GM10248 (cell line): ENCODE measurements at regions not wholly inside any gene's neighbourhood (a gene's known extent, or its start where the extent isn't known, plus 50 kb on each side); places are given as distances from the start of the nearest gene placed in this dataset.

Experiments used
- CTCF ChIA-PET: fragments of 300-600 bp; sonication (Branson Sonifier 250); formaldehyde crosslinking; extraction: SDS; loops from one replicate; lab custom pipeline; 2021; ENCODE audit warnings: antibody characterized with exemption; lab: Yijun Ruan, JAX
- POLR2A ChIA-PET: fragments of 350-650 bp; sonication (Branson Sonifier 250); formaldehyde crosslinking; extraction: SDS; loops from one replicate; lab custom pipeline; 2020; ENCODE audit warnings: antibody characterized with exemption; lab: Yijun Ruan, JAX
- DNase-seq: peaks from one replicate; pipeline ENCODE4 v3.0.0; 2012; ENCODE audit errors: extremely low spot score
- TF ChIP-seq, protein P1 (sequence below): IDR thresholded peaks from 2 replicates; pipeline ENCODE4 v1.5.1; 2012; ENCODE audit warnings: mild to moderate bottlenecking, low read depth; ENCODE audit errors: extremely low read depth, missing control alignments, control extremely low read depth

DNA sequence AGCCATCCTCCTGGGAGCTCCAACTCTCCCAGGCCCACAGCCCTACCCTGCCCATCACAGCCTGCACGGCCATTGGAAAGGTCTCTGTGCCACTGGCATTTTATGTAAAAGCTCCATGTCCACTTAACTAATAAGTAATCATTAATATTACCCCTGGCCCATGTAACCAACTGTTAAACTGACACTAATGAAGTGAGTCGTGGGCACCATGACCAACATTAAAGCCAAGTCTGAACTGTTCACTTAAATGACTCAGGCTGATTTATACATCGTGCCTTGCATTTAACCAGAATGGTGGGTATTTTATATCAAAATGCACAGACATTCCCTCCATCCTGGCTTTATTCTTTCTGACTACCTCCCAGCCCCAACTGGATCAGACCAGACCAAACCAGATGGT is 229.3 kb downstream of the SOX9 start:
- POLR2A ChIA-PET, result no interaction called here
- CTCF ChIA-PET, result interaction anchor here (1.1 kb wide), 1 partner anchor 8 kb away, joined by 3 read pairs; no protein-coding TSS in a partner anchor
- DNase-seq, result no peak
- TF ChIP-seq, protein P1, sequence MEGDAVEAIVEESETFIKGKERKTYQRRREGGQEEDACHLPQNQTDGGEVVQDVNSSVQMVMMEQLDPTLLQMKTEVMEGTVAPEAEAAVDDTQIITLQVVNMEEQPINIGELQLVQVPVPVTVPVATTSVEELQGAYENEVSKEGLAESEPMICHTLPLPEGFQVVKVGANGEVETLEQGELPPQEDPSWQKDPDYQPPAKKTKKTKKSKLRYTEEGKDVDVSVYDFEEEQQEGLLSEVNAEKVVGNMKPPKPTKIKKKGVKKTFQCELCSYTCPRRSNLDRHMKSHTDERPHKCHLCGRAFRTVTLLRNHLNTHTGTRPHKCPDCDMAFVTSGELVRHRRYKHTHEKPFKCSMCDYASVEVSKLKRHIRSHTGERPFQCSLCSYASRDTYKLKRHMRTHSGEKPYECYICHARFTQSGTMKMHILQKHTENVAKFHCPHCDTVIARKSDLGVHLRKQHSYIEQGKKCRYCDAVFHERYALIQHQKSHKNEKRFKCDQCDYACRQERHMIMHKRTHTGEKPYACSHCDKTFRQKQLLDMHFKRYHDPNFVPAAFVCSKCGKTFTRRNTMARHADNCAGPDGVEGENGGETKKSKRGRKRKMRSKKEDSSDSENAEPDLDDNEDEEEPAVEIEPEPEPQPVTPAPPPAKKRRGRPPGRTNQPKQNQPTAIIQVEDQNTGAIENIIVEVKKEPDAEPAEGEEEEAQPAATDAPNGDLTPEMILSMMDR, result no peak

DNA sequence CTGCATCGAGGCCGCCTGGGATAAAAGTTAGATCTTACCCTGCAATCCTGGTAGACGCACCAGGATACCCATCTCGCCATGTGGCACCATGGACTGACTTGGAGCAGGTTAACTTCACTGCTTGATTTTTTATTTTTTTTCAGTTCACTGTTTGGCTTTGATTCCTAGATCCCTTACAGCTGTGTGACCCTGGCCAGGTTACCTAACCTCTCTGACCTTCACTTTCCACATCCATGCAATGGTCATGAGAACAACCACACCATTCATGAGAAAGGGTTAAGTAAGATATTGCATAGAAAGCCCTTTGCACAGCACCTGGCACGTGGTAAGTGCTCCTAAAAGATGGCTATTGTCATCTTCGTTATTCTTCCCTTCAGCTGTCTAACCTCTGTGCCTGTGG is 230.5 kb downstream of the SOX9 start:
- ChIA-PET POLR2A (no interaction called here), CTCF (no interaction called here)
- DNase-seq, result no peak
- TF ChIP-seq, protein P1, result no peak

DNA sequence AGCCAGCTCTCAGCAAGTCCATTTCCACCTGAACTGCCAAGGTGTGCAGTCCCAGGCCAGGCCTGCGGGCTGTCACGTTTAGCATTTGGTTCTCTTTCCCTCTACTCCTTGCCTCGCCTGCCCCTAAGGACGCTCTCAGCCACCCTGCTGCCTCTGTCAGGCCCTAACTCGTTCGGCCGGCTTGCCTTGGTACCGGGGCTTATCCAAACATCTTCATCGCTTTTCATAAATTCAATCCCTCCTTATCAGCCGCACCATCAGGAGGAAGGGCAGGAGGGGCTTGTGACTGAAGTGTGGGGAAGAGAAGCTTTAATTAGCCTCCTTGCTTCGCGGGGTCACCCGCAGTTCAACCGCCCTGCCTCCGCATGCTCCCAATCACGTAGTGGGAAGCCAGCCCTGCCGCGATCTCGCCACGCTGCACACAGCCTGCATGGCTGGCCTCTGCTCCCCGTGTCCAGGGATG is 231.1 kb downstream of the SOX9 start:
- POLR2A ChIA-PET, result no interaction called here
- CTCF ChIA-PET, result no interaction called here
- TF ChIP-seq, protein P1, result no peak
- no peak for DNase-seq

DNA sequence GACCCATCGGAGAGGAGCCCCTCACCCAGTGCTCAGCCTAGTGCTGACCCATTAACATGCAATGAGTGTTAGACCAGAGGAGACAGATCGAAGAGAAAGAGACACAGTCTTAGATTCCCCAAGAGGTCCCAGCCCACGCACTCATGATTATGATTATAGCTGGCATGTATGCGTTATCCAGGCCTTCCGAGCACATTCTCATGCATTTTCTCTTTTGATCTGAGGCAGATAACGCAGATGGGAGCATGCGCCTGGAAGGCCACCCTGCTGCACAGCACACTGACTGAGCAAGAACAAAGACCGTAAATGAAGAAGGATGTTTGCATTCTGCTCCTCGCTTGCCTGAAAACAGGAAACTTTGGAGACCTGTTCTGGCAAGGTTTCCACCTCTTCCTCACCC is 232.7 kb downstream of the SOX9 start:
- TF ChIP-seq, protein P1, result no peak
- CTCF ChIA-PET, result no interaction called here
- no peak for DNase-seq
- POLR2A ChIA-PET, result no interaction called here

DNA sequence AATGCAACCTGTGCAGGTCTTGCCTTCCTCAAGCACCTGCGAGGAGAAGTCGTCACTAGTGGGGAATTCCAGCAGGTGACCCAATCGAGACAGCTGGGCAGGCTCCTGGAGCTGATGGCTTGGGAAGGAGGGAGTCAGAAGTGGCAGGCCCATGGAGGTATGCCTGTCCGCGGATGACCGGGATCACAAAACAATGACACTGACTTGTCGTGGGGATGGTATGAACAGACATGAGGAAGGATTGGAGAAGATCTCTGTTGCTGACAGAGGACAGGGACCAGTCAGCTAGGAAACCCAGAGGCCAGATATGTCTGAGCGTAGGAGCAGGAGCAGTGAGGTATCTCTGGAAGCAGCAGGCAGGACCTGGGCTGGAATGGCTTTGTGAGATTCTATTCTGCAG is 233.3 kb downstream of the SOX9 start:
- TF ChIP-seq, protein P1, result no peak
- ChIA-PET CTCF (no interaction called here), POLR2A (no interaction called here)
- DNase-seq, result no peak

DNA sequence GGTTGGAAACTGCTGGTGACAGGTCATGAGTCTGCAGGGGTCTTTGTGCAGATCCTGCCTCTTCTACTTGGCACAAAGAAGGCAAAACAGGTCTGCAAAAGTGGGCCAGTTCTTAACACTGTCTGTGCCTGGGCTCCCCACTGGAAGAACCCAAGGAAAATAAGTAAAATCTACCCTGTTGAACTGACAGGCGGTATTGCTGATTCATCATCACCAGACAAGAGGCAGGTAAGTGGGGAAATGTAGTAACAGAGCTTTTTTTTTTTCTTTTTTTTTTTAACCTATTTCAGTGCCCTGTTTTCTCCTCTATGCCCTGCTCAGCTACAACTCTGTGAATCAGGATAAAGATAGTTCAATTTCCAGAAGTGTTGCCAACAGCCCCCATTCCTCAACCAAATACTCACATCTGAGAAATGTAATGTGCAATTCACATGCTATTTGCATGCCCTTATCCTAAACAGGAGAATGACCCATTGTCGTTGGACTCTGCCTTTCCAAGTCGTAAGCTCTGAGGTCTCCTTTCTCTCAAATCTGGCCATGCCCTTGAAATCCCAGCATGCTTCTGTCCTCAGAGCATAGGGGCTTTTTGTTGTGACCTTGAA is 237.0 kb downstream of the SOX9 start:
- TF ChIP-seq, protein P1, result no peak
- POLR2A ChIA-PET, result no interaction called here
- DNase-seq, result no peak
- CTCF ChIA-PET, result interaction anchor here (1.1 to 1.5 kb wide), 3 partner anchors 8 to 34 kb away, joined by 3 to 5 read pairs (median 3); no protein-coding TSS in a partner anchor
